H9 (cell line): ENCODE measurements at regions not wholly inside any gene's neighbourhood (a gene's known extent, or its start where the extent isn't known, plus 50 kb on each side); places are given as distances from the start of the nearest gene placed in this dataset.

ENCODE experiments used
- DNase-seq: peaks from one replicate; pipeline ENCODE4 v3.0.0-alpha.2; 2017
- H2AFZ ChIP-seq: one replicate; pipeline ENCODE4 v1.6.1; 2013; ENCODE audit warnings: mild to moderate bottlenecking, low read length, control low read depth, moderate library complexity
- H2AK5ac ChIP-seq: 2 replicates; pipeline ENCODE4 v1.6.1; 2013; ENCODE audit warnings: low read length, control low read depth, mixed read lengths; ENCODE audit not compliant: insufficient read length
- H2BK120ac ChIP-seq: one replicate; pipeline ENCODE4 v1.6.1; 2013; ENCODE audit warnings: low read depth, mild to moderate bottlenecking, low read length, control low read depth, inconsistent platforms; ENCODE audit not compliant: poor library complexity, severe bottlenecking
- H2BK12ac ChIP-seq: 2 replicates; pipeline ENCODE4 v1.6.1; 2013; ENCODE audit warnings: low read length, control low read depth, mixed read lengths, low read depth; ENCODE audit not compliant: insufficient read length
- H2BK15ac ChIP-seq: 2 replicates; pipeline ENCODE4 v1.6.1; 2013; ENCODE audit warnings: low read depth, low read length, control low read depth
- H2BK20ac ChIP-seq: one replicate; pipeline ENCODE4 v1.6.1; 2013; ENCODE audit warnings: low read depth, mild to moderate bottlenecking, low read length, control low read depth, inconsistent platforms; ENCODE audit not compliant: poor library complexity, severe bottlenecking
- H2BK5ac ChIP-seq: 2 replicates; pipeline ENCODE4 v1.6.1; 2013; ENCODE audit warnings: low read length, control low read depth, mixed read lengths; ENCODE audit not compliant: insufficient read length
- H3K14ac ChIP-seq: 2 replicates; pipeline ENCODE4 v1.6.1; 2013; ENCODE audit warnings: low read length, control low read depth; ENCODE audit not compliant: insufficient read depth
- H3K18ac ChIP-seq: 2 replicates; pipeline ENCODE4 v1.6.1; 2013; ENCODE audit warnings: low read depth, mild to moderate bottlenecking, mixed read lengths, low read length, control low read depth; ENCODE audit not compliant: insufficient read length
- H3K23ac ChIP-seq: 2 replicates; pipeline ENCODE4 v1.6.1; 2013; ENCODE audit warnings: low read length, control low read depth, mixed read lengths, low read depth; ENCODE audit not compliant: insufficient read length
- H3K23me2 ChIP-seq: 2 replicates; pipeline ENCODE4 v1.6.1; 2013; ENCODE audit warnings: low read depth, mild to moderate bottlenecking, mixed read lengths, low read length, control low read depth; ENCODE audit not compliant: insufficient read length, poor library complexity, severe bottlenecking
- H3K27ac ChIP-seq: 2 replicates; pipeline ENCODE4 v1.5.1; 2013; ENCODE audit warnings: low read length, control low read depth, mixed read lengths, low read depth; ENCODE audit not compliant: insufficient read length
- H3K27me3 ChIP-seq: 2 replicates; pipeline ENCODE4 v1.6.1; 2013; ENCODE audit warnings: low read length, control low read depth, inconsistent platforms; ENCODE audit not compliant: insufficient read depth
- H3K4ac ChIP-seq: 2 replicates; pipeline ENCODE4 v1.6.1; 2013; ENCODE audit warnings: low read depth, mild to moderate bottlenecking, control low read depth, inconsistent platforms, low read length, moderate library complexity
- H3K4me1 ChIP-seq: 2 replicates; pipeline ENCODE4 v1.6.1; 2013; ENCODE audit warnings: low read length, control low read depth, inconsistent platforms; ENCODE audit not compliant: insufficient read depth
- H3K4me2 ChIP-seq: 2 replicates; pipeline ENCODE4 v1.6.1; 2013; ENCODE audit warnings: low read length, control low read depth, mixed read lengths; ENCODE audit not compliant: insufficient read length, insufficient read depth
- H3K56ac ChIP-seq: 2 replicates; pipeline ENCODE4 v1.6.1; 2013; ENCODE audit warnings: low read depth, mild to moderate bottlenecking, mixed read lengths, low read length, control low read depth; ENCODE audit not compliant: insufficient read length
- H3K79me1 ChIP-seq: 2 replicates; pipeline ENCODE4 v1.6.1; 2013; ENCODE audit warnings: low read depth, mild to moderate bottlenecking, moderate library complexity, low read length, control low read depth, inconsistent platforms; ENCODE audit not compliant: insufficient read depth, poor library complexity, severe bottlenecking
- H3K79me2 ChIP-seq: 2 replicates; pipeline ENCODE4 v1.6.1; 2013; ENCODE audit warnings: low read length, control low read depth, inconsistent platforms; ENCODE audit not compliant: insufficient read depth
- H3K9ac ChIP-seq: 2 replicates; pipeline ENCODE4 v1.6.1; 2013; ENCODE audit warnings: low read length, control low read depth, mixed read lengths; ENCODE audit not compliant: insufficient read length; ENCODE audit errors: extremely low read depth
- H3K9me3 ChIP-seq: one replicate; pipeline ENCODE4 v1.6.1; 2013; ENCODE audit warnings: low read depth, low read length, inconsistent platforms; ENCODE audit not compliant: control insufficient read depth
- H3T11ph ChIP-seq: one replicate; pipeline ENCODE4 v1.6.1; 2013; ENCODE audit warnings: mild to moderate bottlenecking, low read length, control low read depth, inconsistent platforms
- H4K20me1 ChIP-seq: one replicate; pipeline ENCODE4 v1.6.1; 2013; ENCODE audit not compliant: control insufficient read depth, insufficient read length, insufficient read depth
- H4K5ac ChIP-seq: 2 replicates; pipeline ENCODE4 v1.6.1; 2013; ENCODE audit warnings: low read depth, mild to moderate bottlenecking, mixed read lengths, low read length, control low read depth; ENCODE audit not compliant: insufficient read length
- H4K8ac ChIP-seq: replicated peaks from 2 replicates; pipeline ENCODE4 v1.6.1; 2013; ENCODE audit warnings: low read length, control low read depth, mixed read lengths, low read depth; ENCODE audit not compliant: insufficient read length
- H4K91ac ChIP-seq: 2 replicates; pipeline ENCODE4 v1.6.1; 2013; ENCODE audit warnings: low read depth, mild to moderate bottlenecking, moderate library complexity, mixed read lengths, low read length, control low read depth; ENCODE audit not compliant: insufficient read length
- H3K27ac Mint-ChIP-seq, 3 experiments: 2 replicates in 2 of 3; 3 replicates in 1 of 3; pipeline ENCODE4 v1.8.0; 2020 to 2021; ENCODE audit warnings: mixed read lengths in 3 of 3, mild to moderate bottlenecking in 1 of 3, moderate library complexity in 1 of 3
- H3K27me3 Mint-ChIP-seq: 2 replicates; pipeline ENCODE4 v1.8.0; 2021; ENCODE audit warnings: low read depth, mild to moderate bottlenecking, moderate library complexity, mixed read lengths
- H3K36me3 Mint-ChIP-seq, 3 experiments: 2 replicates in 2 of 3; 3 replicates in 1 of 3; pipeline ENCODE4 v1.8.0; 2020 to 2021; ENCODE audit warnings: low read depth in 3 of 3, mixed read lengths in 3 of 3; ENCODE audit not compliant: insufficient read depth in 1 of 3
- H3K4me1 Mint-ChIP-seq, 2 experiments: 2 replicates each; pipeline ENCODE4 v1.8.0; 2020; ENCODE audit warnings: mixed read lengths in 2 of 2
- H3K4me3 Mint-ChIP-seq, 2 experiments: 2 replicates in 1 of 2; 3 replicates in 1 of 2; pipeline ENCODE4 v1.8.0; 2020 to 2021; ENCODE audit warnings: mild to moderate bottlenecking in 2 of 2, mixed read lengths in 2 of 2, moderate library complexity in 1 of 2
- H3K9me3 Mint-ChIP-seq, 2 experiments: 2 replicates in 1 of 2; 3 replicates in 1 of 2; pipeline ENCODE4 v1.8.0; 2020; ENCODE audit warnings: mild to moderate bottlenecking in 2 of 2, mixed read lengths in 2 of 2, moderate library complexity in 1 of 2
- CTCF ChIP-seq: fragments of 200-600 bp; sonication (generic); conservative IDR thresholded peaks from 3 replicates; pipeline ENCODE4 v1.8.0; 2021; ENCODE audit warnings: antibody characterized with exemption, mild to moderate bottlenecking
- WGBS: extraction: QIAGEN DNeasy Blood & Tissue Kit; methylation state at CpG from one replicate; pipeline ENCODE4 v1.1.7; 2013; ENCODE audit warnings: missing lambda C conversion rate, low lambda C conversion rate, mixed read lengths; ENCODE audit not compliant: insufficient read length; ENCODE audit errors: extremely low coverage; 5-methylcytosine and 5-hydroxymethylcytosine counted together

GRCh38 chr10:65033957-65034356 is 1512.8 kb downstream of the REEP3 start:
- no peak for DNase-seq
- no peaks in the 10 kb centered on the region for H3K23me2 ChIP-seq

More at GRCh38 chr10:65033957-65034356, 1512.8 kb downstream of the REEP3 start:
- TF ChIP-seq CTCF = no peak
- no peak overlapping the region for H4K8ac ChIP-seq
- H2BK15ac ChIP-seq = no peak overlapping the region
- H2AK5ac ChIP-seq = no peak overlapping the region
- no peak overlapping the region for H3K27ac Mint-ChIP-seq
- H3K4me1 ChIP-seq = no peaks in the 10 kb centered on the region
- H4K91ac ChIP-seq = no peak overlapping the region
- H3K27ac ChIP-seq = no peak overlapping the region
- H3K9me3 ChIP-seq = peaks cover 11% of the 10 kb centered on the region
- H4K20me1 ChIP-seq = no peaks in the 10 kb centered on the region
- no peak overlapping the region for H4K5ac ChIP-seq
- no peak overlapping the region for H3K9ac ChIP-seq
- H3K14ac ChIP-seq = no peak overlapping the region
- H3K36me3 Mint-ChIP-seq = peaks cover 3 to 26% (median 3%) of the 10 kb centered on the region in 3 experiments; a peak in 5 of 7 replicates
- H3K23ac ChIP-seq = no peak overlapping the region
- H2BK120ac ChIP-seq = no peak overlapping the region
- peaks cover 4% of the 10 kb centered on the region in 2 experiments for H3K4me1 Mint-ChIP-seq
- no peak overlapping the region for H3T11ph ChIP-seq
- no peak overlapping the region for H2BK20ac ChIP-seq
- no peak overlapping the region for H3K56ac ChIP-seq
- no peak overlapping the region for H3K4me2 ChIP-seq
- H3K27me3 Mint-ChIP-seq = no peaks in the 10 kb centered on the region
- H3K4me3 Mint-ChIP-seq = no peak overlapping the region
- H3K9me3 Mint-ChIP-seq = peaks cover 22 to 28% of the 10 kb centered on the region in 2 experiments; a peak in 4 of 5 replicates
- H3K79me1 ChIP-seq = no peaks in the 10 kb centered on the region
- no peaks in the 10 kb centered on the region for H3K79me2 ChIP-seq
- no peak overlapping the region for H2BK5ac ChIP-seq
- no peak overlapping the region for H3K4ac ChIP-seq
- no peak overlapping the region for H3K18ac ChIP-seq
- WGBS = no CpG with 5 or more reads among the region's 4 CpGs
- no peak overlapping the region for H2BK12ac ChIP-seq
- no peak overlapping the region for H2AFZ ChIP-seq
- H3K27me3 ChIP-seq = no peaks in the 10 kb centered on the region
